ENCODE measurements at regions not wholly inside any gene's neighbourhood (a gene's known extent, or its start where the extent isn't known, plus 50 kb on each side); places are given as distances from the start of the nearest gene placed in this dataset.

- POLR2A ChIA-PET: no interaction called here
- no peaks in the 10 kb centered on the region for H3K9me1 ChIP-seq (replicated peaks; ENCODE audit: control insufficient read depth, extremely low read depth, insufficient read depth, low read length)
- FAIRE-seq (no peak), DNase-seq (ENCODE audit: low read depth, low spot score) (peak; percentile 4)
- no peaks in the 10 kb centered on the region for H3K9me3 ChIP-seq (replicated peaks; ENCODE audit: control insufficient read depth, insufficient read depth, low read length)
- intact Hi-C loops (cut with micrococcal nuclease): no loop called here
- TF ChIP-seq FOS (IDR thresholded peaks at IDR 0.05; ENCODE audit: borderline replicate concordance, insufficient read depth, low read length): no peak
- no peak for TF ChIP-seq MAX (IDR thresholded peaks at IDR 0.05; ENCODE audit: insufficient read depth, insufficient read length)
- TF ChIP-seq GATA2 (IDR thresholded peaks at IDR 0.05; ENCODE audit: insufficient read depth, insufficient read length, low read depth, low read length): no peak
- TF ChIP-seq EZH2 (IDR thresholded peaks at IDR 0.05; ENCODE audit: borderline replicate concordance, low read depth, low read length, severe bottlenecking): no peak
- no peak for TF ChIP-seq POLR2AphosphoS5 (IDR thresholded peaks at IDR 0.05; ENCODE audit: insufficient read depth, low read depth, low read length)
- TF ChIP-seq MYC (IDR thresholded peaks at IDR 0.05; ENCODE audit: low read depth, low read length): no peak
- TF ChIP-seq POLR2A (IDR thresholded peaks at IDR 0.05; ENCODE audit: low read depth, low read length): no peak
- TF ChIP-seq CTCF (IDR thresholded peaks at IDR 0.05; ENCODE audit: extremely low read depth in 1 of 2, insufficient read depth in 1 of 2, low read depth in 1 of 2, low read length in 2 of 2): no peak
- no peak for TF ChIP-seq JUN (IDR thresholded peaks at IDR 0.05; ENCODE audit: borderline replicate concordance, insufficient read depth, insufficient read length, low read depth)
- no peak overlapping the region for H2AFZ ChIP-seq (ENCODE audit: low read depth, low read length)
- dilution Hi-C loops (cut with MboI; ENCODE audit: extremely low pct_ligation_motif_present, low sequenced_read_pairs): no loop called here
- H3K36me3 ChIP-seq (ENCODE audit: control insufficient read depth in 2 of 2, extremely low read depth in 1 of 2, insufficient read depth in 2 of 2, low read length in 2 of 2): no peaks in the 10 kb centered on the region
- peak overlapping the region; percentile 75 for H3K4me2 ChIP-seq (ENCODE audit: insufficient read depth, low read length)
- peak overlapping the region; percentile 19 to 23 (median 23) for H3K4me3 ChIP-seq (replicated peaks in 1 of 3; ENCODE audit: insufficient read depth in 1 of 3, low read depth in 1 of 3, low read length in 3 of 3)
- H3K4me1 ChIP-seq (ENCODE audit: control insufficient read depth, extremely low read depth, insufficient read depth, low read length): no peaks in the 10 kb centered on the region
- H4K20me1 ChIP-seq (replicated peaks; ENCODE audit: control insufficient read depth, extremely low read depth, insufficient read depth, low read length): no peaks in the 10 kb centered on the region
- no peak overlapping the region for H3K27ac ChIP-seq (ENCODE audit: insufficient read depth, low read depth, low read length)
- H3K9ac ChIP-seq (replicated peaks; ENCODE audit: extremely low read depth, insufficient read depth, low read length): no peak overlapping the region
- BruUV-seq (replicated peaks): no TSS peak
- no peaks in the 10 kb centered on the region for H3K79me2 ChIP-seq (ENCODE audit: control insufficient read depth, insufficient read depth, low read length)
- peaks cover 0 to 4% of the 10 kb centered on the region in 2 experiments for H3K27me3 ChIP-seq (ENCODE audit: control insufficient read depth in 2 of 2, insufficient read depth in 2 of 2, low read length in 2 of 2)
- CTCF ChIA-PET: interaction anchor here (0.8 to 1.2 kb wide), 3 partner anchors 8 to 1207 kb away, joined by 3 read pairs; no protein-coding TSS in a partner anchor
Measured at GRCh38 chr2:199581408-199581807, 123.7 kb upstream of the SATB2 start.

All from endothelial cell of umbilical vein (primary cell).